ENCODE measurements at regions not wholly inside any gene's neighbourhood (a gene's known extent, or its start where the extent isn't known, plus 50 kb on each side); places are given as distances from the start of the nearest gene placed in this dataset.

DNA sequence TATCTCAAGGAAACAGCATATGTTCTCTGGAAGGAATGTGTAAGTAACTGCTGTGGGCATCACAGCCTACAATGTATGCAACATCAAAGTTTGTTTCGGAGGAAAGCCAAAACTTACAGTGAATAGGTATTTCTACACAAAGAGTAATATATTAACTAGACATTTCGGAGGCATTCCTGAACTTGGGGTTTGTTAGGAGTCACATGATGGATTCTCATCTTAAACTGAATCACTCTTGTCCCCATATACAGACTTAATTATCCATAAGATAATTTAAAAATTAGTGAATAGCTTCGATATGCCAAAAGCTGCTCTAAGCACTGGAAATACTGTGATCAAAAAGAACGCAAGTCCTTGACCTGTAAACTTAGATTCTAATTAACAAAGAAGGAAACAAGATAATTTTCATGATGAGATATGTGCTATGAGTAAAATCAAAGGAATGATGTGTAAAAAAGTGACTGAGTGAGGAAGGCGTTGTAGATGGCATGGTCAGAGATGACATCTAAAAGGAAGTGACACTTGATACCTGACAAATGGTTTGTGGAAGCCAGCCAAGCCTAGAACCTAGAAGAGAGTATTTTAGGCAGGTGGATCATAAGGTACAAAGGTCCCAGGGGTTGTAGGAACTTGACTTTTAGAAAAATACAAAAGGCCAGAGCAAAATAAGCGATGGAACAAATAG, 273.1 kb downstream of the MRPL39 start:
- no peaks in the 10 kb centered on the region for H3K27me3 ChIP-seq (replicated peaks; ENCODE audit: insufficient read depth, low read length)
- no peak overlapping the region for H2AFZ ChIP-seq (ENCODE audit: low read length)
- H3K4me1 ChIP-seq (ENCODE audit: low read length), result no peaks in the 10 kb centered on the region
- H3K9me2 ChIP-seq (replicated peaks; ENCODE audit: insufficient read depth, low read length), result no peaks in the 10 kb centered on the region
- no peak overlapping the region for H3K4me2 ChIP-seq (ENCODE audit: low read depth, low read length)
- no peaks in the 10 kb centered on the region for H3K36me3 ChIP-seq (replicated peaks; ENCODE audit: insufficient read depth, low read length)
- H3K27ac ChIP-seq (ENCODE audit: low read length), result no peak overlapping the region
- no peak overlapping the region for H3K4me3 ChIP-seq (ENCODE audit: low read length)
- no peaks in the 10 kb centered on the region for H3F3A ChIP-seq (ENCODE audit: insufficient read depth, low read length)
- no peaks in the 10 kb centered on the region for H3K79me2 ChIP-seq (ENCODE audit: low read length)
- H4K20me1 ChIP-seq (ENCODE audit: insufficient read depth, low read length), result no peaks in the 10 kb centered on the region
- TF ChIP-seq CTCF (IDR thresholded peaks at IDR 0.05; ENCODE audit: low read length), result no peak
- no peak for TF ChIP-seq EZH2phosphoT487 (IDR thresholded peaks at IDR 0.05; ENCODE audit: low read length)
- no peak for TF ChIP-seq EZH2 (optimal IDR thresholded peaks at IDR 0.05; ENCODE audit: low read depth, low read length)
- no peak overlapping the region for H3K9ac ChIP-seq (ENCODE audit: low read length)
- DNase-seq, result no peak
- no peaks in the 10 kb centered on the region for H3K9me3 ChIP-seq (replicated peaks; ENCODE audit: insufficient read depth, low read length)

DNA sequence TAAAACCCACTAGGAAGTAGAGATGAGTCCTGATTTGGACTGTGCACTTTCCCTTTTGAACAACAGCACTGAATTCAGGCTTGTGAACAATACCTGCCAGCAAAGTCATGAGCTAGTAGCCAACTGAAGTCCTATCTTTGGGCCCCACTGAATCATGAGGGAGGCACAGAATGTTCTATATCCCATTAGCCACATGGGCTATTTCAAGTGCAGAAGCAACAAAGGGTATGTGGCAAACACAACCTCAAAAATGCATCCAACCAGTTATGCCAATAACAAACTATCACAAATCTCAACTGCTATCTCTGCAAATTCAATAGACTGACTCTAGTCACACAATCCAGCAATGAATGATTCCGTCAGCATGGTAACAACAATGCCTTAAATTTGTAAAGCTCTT, 276.0 kb downstream of the MRPL39 start:
- H3K36me3 ChIP-seq (replicated peaks; ENCODE audit: insufficient read depth, low read length), result no peaks in the 10 kb centered on the region
- H3K4me1 ChIP-seq (ENCODE audit: low read length), result no peaks in the 10 kb centered on the region
- no peak overlapping the region for H3K9ac ChIP-seq (ENCODE audit: low read length)
- H2AFZ ChIP-seq (ENCODE audit: low read length), result no peak overlapping the region
- no peaks in the 10 kb centered on the region for H3K9me2 ChIP-seq (replicated peaks; ENCODE audit: insufficient read depth, low read length)
- no peak overlapping the region for H3K27ac ChIP-seq (ENCODE audit: low read length)
- no peaks in the 10 kb centered on the region for H4K20me1 ChIP-seq (ENCODE audit: insufficient read depth, low read length)
- H3K4me2 ChIP-seq (ENCODE audit: low read depth, low read length), result no peak overlapping the region
- no peak for DNase-seq
- H3K4me3 ChIP-seq (ENCODE audit: low read length), result no peak overlapping the region
- TF ChIP-seq EZH2 (optimal IDR thresholded peaks at IDR 0.05; ENCODE audit: low read depth, low read length) (no peak), EZH2phosphoT487 (IDR thresholded peaks at IDR 0.05; ENCODE audit: low read length) (no peak), CTCF (IDR thresholded peaks at IDR 0.05; ENCODE audit: low read length) (no peak)
- H3K9me3 ChIP-seq (replicated peaks; ENCODE audit: insufficient read depth, low read length), result no peaks in the 10 kb centered on the region
- H3K79me2 ChIP-seq (ENCODE audit: low read length), result no peaks in the 10 kb centered on the region
- no peaks in the 10 kb centered on the region for H3K27me3 ChIP-seq (replicated peaks; ENCODE audit: insufficient read depth, low read length)
- no peaks in the 10 kb centered on the region for H3F3A ChIP-seq (ENCODE audit: insufficient read depth, low read length)

GRCh38 chr21:25330266-25330665, 277.0 kb downstream of the MRPL39 start:
- no peak overlapping the region for H3K9ac ChIP-seq (ENCODE audit: low read length)
- no peak overlapping the region for H3K4me3 ChIP-seq (ENCODE audit: low read length)
- no peaks in the 10 kb centered on the region for H3F3A ChIP-seq (ENCODE audit: insufficient read depth, low read length)
- no peak overlapping the region for H2AFZ ChIP-seq (ENCODE audit: low read length)
- no peak for DNase-seq
- no peaks in the 10 kb centered on the region for H3K9me3 ChIP-seq (replicated peaks; ENCODE audit: insufficient read depth, low read length)
- H3K4me1 ChIP-seq (ENCODE audit: low read length), result no peaks in the 10 kb centered on the region
- no peaks in the 10 kb centered on the region for H3K79me2 ChIP-seq (ENCODE audit: low read length)
- H3K36me3 ChIP-seq (replicated peaks; ENCODE audit: insufficient read depth, low read length), result no peaks in the 10 kb centered on the region
- H3K4me2 ChIP-seq (ENCODE audit: low read depth, low read length), result no peak overlapping the region
- no peak for TF ChIP-seq EZH2phosphoT487 (IDR thresholded peaks at IDR 0.05; ENCODE audit: low read length)
- TF ChIP-seq CTCF (IDR thresholded peaks at IDR 0.05; ENCODE audit: low read length), result no peak
- TF ChIP-seq EZH2 (optimal IDR thresholded peaks at IDR 0.05; ENCODE audit: low read depth, low read length), result no peak
- no peak overlapping the region for H3K27ac ChIP-seq (ENCODE audit: low read length)
- no peaks in the 10 kb centered on the region for H3K27me3 ChIP-seq (replicated peaks; ENCODE audit: insufficient read depth, low read length)
- no peaks in the 10 kb centered on the region for H4K20me1 ChIP-seq (ENCODE audit: insufficient read depth, low read length)
- H3K9me2 ChIP-seq (replicated peaks; ENCODE audit: insufficient read depth, low read length), result no peaks in the 10 kb centered on the region
